ENCODE measurements at regions not wholly inside any gene's neighbourhood (a gene's known extent, or its start where the extent isn't known, plus 50 kb on each side); places are given as distances from the start of the nearest gene placed in this dataset.

DNA sequence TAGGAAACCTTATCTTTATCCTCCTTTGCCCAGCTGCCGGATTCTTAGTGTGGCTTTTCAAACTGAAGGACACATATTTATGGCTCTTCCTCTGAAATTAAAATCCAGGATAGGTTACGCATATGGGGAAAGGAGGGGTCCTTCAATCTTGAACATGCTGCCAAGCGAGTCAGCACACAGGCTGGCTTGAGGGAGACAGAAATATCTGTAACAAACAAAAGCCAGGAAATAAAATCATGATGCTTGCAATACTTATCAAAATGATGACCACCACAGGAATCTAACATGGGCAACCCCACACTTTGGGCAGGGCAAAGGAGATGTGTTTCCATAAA lies 196.4 kb upstream of the LDB2 start:
- H3K9me3 Mint-ChIP-seq, result no peaks in the 10 kb centered on the region
- no peaks in the 10 kb centered on the region for H3K36me3 Mint-ChIP-seq (ENCODE audit: low read depth)
- intact Hi-C loops (cut with micrococcal nuclease), result no loop called here
- peaks cover 8% of the 10 kb centered on the region for H3K4me1 Mint-ChIP-seq (ENCODE audit: low read depth)
- no peak for DNase-seq (ENCODE audit: low spot score)
- H3K27ac Mint-ChIP-seq, result no peak overlapping the region
- no peak overlapping the region for H3K4me3 Mint-ChIP-seq
- H3K27me3 Mint-ChIP-seq (ENCODE audit: insufficient read depth), result no peaks in the 10 kb centered on the region

DNA sequence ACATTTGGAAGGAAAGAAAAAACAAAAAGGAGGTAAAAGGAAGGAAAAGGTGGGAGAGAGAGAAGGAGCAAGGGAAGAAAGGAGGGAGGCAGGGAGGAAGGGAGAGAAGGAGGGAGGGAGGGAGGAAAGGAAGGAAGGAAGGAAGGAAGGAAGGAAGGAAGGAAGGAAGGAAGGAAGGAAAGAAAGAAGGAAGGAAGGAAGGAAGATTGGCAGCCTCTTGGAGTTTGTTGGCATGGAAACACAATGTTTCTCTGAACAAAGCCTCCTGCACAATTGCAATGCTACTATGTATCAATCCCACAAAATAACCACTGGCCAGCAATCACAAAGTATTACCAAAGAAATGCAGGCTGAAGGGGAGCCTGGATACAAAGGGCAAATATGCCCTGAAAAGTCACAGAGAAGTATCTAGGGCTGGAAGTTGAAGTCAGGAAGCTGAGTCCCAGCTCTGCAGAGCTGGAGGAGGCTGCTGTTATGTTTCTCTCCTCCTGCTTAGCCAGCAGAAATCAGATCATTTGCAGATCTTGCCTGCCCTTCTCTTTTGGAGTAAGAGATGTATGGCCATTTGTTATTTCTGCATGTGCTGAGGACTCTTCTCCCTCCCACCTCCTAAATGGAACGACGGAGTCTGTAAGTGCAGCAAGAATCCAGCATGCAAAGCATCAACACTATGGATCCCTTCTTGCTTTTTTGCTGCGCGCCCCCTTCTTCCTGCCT lies 195.9 kb upstream of the LDB2 start:
- Mint-ChIP-seq H3K4me1 (ENCODE audit: low read depth) (peaks cover 8% of the 10 kb centered on the region), H3K4me3 (no peak overlapping the region), H3K27me3 (ENCODE audit: insufficient read depth) (no peaks in the 10 kb centered on the region), H3K27ac (no peak overlapping the region), H3K9me3 (no peaks in the 10 kb centered on the region), H3K36me3 (ENCODE audit: low read depth) (no peaks in the 10 kb centered on the region)
- intact Hi-C loops (cut with micrococcal nuclease), result no loop called here
- no peak for DNase-seq (ENCODE audit: low spot score)

DNA sequence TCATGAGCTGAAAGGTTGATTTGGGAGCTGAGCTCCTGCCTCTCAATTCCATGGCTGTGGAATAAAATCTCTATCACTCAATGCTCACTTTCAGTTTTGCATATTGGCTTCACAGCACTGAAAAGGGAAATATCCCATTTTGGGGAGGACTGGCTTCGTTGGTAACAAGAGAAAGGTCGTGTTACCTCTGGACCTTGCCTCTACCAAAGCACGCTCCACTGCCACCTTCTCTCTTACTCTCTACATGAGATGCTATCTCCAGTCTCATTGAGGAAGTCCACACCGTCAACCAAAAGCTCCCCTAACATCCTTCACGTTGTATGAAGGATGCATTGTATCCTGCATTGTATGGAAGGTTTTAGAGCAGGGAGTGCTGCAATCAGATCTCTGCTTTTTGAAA lies 195.0 kb upstream of the LDB2 start:
- H3K9me3 Mint-ChIP-seq, result no peaks in the 10 kb centered on the region
- no peaks in the 10 kb centered on the region for H3K36me3 Mint-ChIP-seq (ENCODE audit: low read depth)
- H3K4me1 Mint-ChIP-seq (ENCODE audit: low read depth), result peaks cover 8% of the 10 kb centered on the region
- H3K27me3 Mint-ChIP-seq (ENCODE audit: insufficient read depth), result no peaks in the 10 kb centered on the region
- DNase-seq (ENCODE audit: low spot score), result no peak
- intact Hi-C loops (cut with micrococcal nuclease), result no loop called here
- H3K27ac Mint-ChIP-seq, result no peak overlapping the region
- no peak overlapping the region for H3K4me3 Mint-ChIP-seq

DNA sequence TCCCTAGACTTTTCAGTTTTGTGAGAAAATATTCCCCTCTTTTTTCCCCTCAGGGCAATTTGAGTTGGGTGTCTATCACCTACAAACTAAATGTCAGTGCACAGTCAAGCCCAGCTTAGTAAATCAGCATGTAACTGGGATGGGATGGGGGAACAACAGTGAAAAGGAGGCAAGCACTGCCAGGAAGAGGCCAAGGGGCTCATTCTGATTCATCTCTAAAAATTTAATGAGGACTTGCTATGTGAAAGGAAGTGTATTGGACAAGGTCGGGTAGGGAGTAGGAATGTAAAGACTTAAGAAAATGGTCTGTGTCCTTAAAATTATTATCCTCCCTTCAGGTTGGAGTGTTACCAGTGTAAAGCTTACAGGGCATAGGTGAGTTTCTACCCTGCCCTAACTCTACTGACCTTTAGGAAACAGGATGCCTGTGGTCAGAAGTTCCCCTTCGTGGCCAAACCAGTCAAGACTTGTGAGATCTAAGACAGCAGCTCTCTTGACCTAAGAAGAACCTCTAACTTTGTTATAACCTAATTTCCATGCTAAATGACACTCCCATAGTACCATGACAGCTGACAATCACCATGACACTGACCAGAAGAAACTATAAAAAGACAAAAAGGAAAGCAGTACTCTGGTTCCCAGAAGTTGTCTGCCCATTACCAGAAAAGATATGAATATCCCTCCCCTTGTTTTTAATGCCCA lies 194.4 kb upstream of the LDB2 start:
- intact Hi-C loops (cut with micrococcal nuclease), result no loop called here
- no peak overlapping the region for H3K27ac Mint-ChIP-seq
- no peak for DNase-seq (ENCODE audit: low spot score)

DNA sequence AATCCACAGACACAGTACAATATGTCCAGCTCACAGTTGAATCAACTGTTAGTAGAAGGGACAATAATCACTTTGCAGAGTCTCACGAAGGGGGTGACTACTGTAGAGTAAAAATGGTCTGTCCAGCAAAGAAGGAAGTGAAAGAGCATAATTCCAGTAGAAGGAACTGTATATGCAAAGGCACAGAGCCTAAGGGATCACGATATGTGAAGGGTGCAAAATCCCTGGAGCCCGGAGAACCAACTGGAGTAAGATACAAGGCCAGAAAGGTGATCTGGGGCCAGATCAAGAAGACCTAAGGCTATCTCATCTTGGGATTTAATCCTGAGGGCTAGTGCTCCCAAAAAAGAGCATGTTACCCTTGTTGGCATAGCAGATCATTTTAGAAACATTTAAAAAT lies 192.7 kb upstream of the LDB2 start:
- H3K4me1 Mint-ChIP-seq (ENCODE audit: low read depth), result peaks cover 8% of the 10 kb centered on the region
- H3K27me3 Mint-ChIP-seq (ENCODE audit: insufficient read depth), result no peaks in the 10 kb centered on the region
- no peaks in the 10 kb centered on the region for H3K36me3 Mint-ChIP-seq (ENCODE audit: low read depth)
- no peak for DNase-seq (ENCODE audit: low spot score)
- H3K27ac Mint-ChIP-seq, result no peak overlapping the region
- H3K9me3 Mint-ChIP-seq, result no peaks in the 10 kb centered on the region
- intact Hi-C loops (cut with micrococcal nuclease), result no loop called here
- H3K4me3 Mint-ChIP-seq, result no peak overlapping the region

More for the DNA sequence above, 194.4 kb upstream of the LDB2 start:
- Mint-ChIP-seq H3K27me3 (ENCODE audit: insufficient read depth) (no peaks in the 10 kb centered on the region), H3K4me1 (ENCODE audit: low read depth) (peaks cover 8% of the 10 kb centered on the region), H3K9me3 (no peaks in the 10 kb centered on the region), H3K36me3 (ENCODE audit: low read depth) (no peaks in the 10 kb centered on the region), H3K4me3 (no peak overlapping the region)

DNA sequence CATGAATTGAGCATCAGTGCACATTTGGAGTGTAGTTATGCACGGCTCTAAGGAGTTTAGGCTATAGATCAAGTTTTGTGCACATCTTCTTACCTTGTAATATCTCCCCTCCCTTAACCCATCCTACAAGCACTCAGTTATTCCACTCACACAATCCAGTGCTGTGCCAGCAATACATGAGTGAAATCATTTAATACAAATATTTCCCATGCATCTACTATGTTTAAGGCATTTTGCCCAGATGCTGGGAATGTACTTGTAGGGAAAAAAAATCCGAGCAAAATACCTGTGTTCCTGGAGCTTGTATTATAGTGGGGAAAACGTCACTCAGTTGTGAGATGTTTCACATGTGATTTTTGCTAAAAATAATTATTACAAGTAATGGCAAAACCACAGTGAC lies 191.6 kb upstream of the LDB2 start:
- Mint-ChIP-seq H3K27ac (no peak overlapping the region), H3K4me3 (no peak overlapping the region), H3K36me3 (ENCODE audit: low read depth) (no peaks in the 10 kb centered on the region), H3K9me3 (no peaks in the 10 kb centered on the region), H3K27me3 (ENCODE audit: insufficient read depth) (no peaks in the 10 kb centered on the region), H3K4me1 (ENCODE audit: low read depth) (peaks cover 8% of the 10 kb centered on the region)
- intact Hi-C loops (cut with micrococcal nuclease), result no loop called here
- DNase-seq (ENCODE audit: low spot score), result no peak

DNA sequence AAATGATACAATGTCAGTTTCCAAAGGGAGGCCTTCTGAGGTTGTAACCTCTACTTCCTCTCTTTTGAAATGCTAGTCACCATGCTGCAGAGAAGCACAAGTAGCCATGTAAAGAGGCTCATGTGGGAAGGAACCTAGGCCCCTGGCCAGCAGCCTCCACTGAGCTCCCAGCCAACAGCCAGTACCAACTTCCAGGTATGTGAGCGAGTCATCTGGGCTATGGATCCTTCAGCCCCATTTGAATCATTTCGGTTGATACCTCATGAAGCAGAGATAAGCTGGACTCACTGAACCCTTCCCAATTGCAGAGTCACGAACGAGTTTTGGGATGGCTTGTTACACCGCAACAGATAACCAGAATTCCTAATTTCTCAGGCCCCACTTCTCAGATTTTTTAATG lies 187.0 kb upstream of the LDB2 start:
- no peaks in the 10 kb centered on the region for H3K9me3 Mint-ChIP-seq
- no peak overlapping the region for H3K27ac Mint-ChIP-seq
- no peak overlapping the region for H3K4me3 Mint-ChIP-seq
- H3K4me1 Mint-ChIP-seq (ENCODE audit: low read depth), result no peaks in the 10 kb centered on the region
- H3K36me3 Mint-ChIP-seq (ENCODE audit: low read depth), result no peaks in the 10 kb centered on the region
- peaks cover 3% of the 10 kb centered on the region for H3K27me3 Mint-ChIP-seq (ENCODE audit: insufficient read depth)
- DNase-seq (ENCODE audit: low spot score), result no peak
- intact Hi-C loops (cut with micrococcal nuclease), result no loop called here

DNA sequence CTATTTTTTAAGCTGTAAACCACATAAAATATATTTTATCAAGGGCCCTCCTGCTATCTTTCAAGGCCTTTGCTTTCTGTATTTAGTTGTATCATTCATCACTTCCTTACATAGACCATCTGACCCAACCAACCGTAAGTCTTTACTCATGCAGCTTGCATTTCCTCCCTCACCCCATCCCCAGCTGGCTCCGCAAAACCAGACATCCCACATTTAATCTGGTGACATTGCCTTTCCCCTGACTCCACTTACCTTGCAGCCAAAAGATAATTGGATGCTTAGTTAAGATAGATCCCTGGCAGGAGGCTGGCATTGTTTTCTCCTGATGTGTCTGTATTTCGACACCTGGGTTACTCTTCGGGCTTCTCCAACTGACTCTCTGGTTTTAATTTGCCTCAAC lies 183.7 kb upstream of the LDB2 start:
- Mint-ChIP-seq H3K9me3 (no peaks in the 10 kb centered on the region), H3K4me1 (ENCODE audit: low read depth) (no peaks in the 10 kb centered on the region)

DNA sequence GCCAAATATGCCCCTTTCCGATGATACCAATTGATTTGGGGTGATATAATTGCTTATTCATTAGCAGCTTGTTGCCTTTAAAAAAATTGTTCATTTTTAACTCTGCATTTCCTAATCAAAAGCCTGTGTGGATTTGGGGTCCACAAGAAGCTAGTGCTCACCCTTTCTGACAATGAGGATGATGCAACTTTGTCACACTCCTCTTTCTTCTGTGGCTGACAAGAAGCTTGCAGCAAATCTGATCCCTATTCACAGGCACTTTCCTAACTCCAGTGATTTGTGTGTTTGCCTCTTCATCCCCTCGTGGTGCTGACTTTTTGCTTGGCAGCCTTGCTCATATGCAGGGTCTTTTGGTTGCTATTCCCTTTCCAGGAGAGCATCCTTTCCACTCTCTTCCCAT lies 182.7 kb upstream of the LDB2 start:
- H3K9me3 Mint-ChIP-seq, result no peaks in the 10 kb centered on the region
- H3K36me3 Mint-ChIP-seq (ENCODE audit: low read depth), result no peaks in the 10 kb centered on the region
- H3K4me3 Mint-ChIP-seq, result no peak overlapping the region
- intact Hi-C loops (cut with micrococcal nuclease), result no loop called here
- no peak for DNase-seq (ENCODE audit: low spot score)
- H3K4me1 Mint-ChIP-seq (ENCODE audit: low read depth), result no peaks in the 10 kb centered on the region
- peaks cover 3% of the 10 kb centered on the region for H3K27me3 Mint-ChIP-seq (ENCODE audit: insufficient read depth)
- H3K27ac Mint-ChIP-seq, result no peak overlapping the region

More for the DNA sequence above, 183.7 kb upstream of the LDB2 start:
- Mint-ChIP-seq H3K27ac (no peak overlapping the region), H3K4me3 (no peak overlapping the region), H3K36me3 (ENCODE audit: low read depth) (no peaks in the 10 kb centered on the region), H3K27me3 (ENCODE audit: insufficient read depth) (peaks cover 3% of the 10 kb centered on the region)
- intact Hi-C loops (cut with micrococcal nuclease), result no loop called here
- DNase-seq (ENCODE audit: low spot score), result no peak

DNA sequence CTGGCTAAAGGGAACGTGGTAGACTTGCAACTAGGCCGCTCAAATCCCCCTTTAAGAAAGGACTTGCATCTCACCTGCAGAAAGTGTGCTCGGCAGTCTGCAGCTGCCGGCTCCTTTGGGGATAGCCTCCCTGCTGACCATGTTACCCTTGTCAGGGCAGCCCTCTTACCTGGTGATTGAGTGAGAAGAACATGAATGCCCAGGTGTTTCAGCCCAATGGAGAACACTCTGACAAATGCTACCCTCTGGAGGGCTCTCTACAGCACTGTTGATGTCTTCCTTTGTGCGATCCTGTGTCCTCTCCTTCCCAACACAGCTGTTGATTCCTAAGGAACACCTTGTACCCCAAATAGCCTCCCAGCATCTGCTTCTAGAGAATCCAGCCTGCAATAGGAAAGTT lies 178.7 kb upstream of the LDB2 start:
- H3K36me3 Mint-ChIP-seq (ENCODE audit: low read depth), result no peaks in the 10 kb centered on the region
- H3K27ac Mint-ChIP-seq, result no peak overlapping the region
- H3K9me3 Mint-ChIP-seq, result no peaks in the 10 kb centered on the region

DNA sequence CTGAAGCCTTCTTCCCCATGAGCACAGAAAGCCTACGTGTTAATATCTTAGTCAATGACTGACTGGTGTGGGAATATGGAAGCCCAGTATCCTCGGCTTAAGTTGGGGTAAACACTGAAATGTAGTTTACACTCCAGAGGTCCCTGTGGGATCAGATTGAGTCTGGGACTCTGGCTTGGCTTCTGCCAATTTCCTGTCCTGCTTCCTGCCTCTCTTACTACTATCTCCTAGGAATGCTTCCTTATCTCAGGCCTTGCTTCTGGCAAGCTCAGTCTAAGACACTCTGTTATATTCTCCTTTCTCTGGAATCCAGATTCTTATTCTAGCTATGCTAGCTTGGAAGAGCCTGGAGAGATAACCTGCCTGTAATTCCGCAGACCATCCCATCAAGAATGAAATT lies 174.0 kb upstream of the LDB2 start:
- Mint-ChIP-seq H3K27ac (no peak overlapping the region), H3K4me3 (no peak overlapping the region), H3K36me3 (ENCODE audit: low read depth) (no peaks in the 10 kb centered on the region), H3K9me3 (peaks cover 3% of the 10 kb centered on the region), H3K4me1 (ENCODE audit: low read depth) (no peaks in the 10 kb centered on the region), H3K27me3 (ENCODE audit: insufficient read depth) (peaks cover 2% of the 10 kb centered on the region)
- intact Hi-C loops (cut with micrococcal nuclease), result no loop called here
- DNase-seq (ENCODE audit: low spot score), result no peak

More for the DNA sequence above, 178.7 kb upstream of the LDB2 start:
- intact Hi-C loops (cut with micrococcal nuclease), result no loop called here
- peaks cover 3% of the 10 kb centered on the region for H3K27me3 Mint-ChIP-seq (ENCODE audit: insufficient read depth)
- no peaks in the 10 kb centered on the region for H3K4me1 Mint-ChIP-seq (ENCODE audit: low read depth)
- no peak overlapping the region for H3K4me3 Mint-ChIP-seq
- DNase-seq (ENCODE audit: low spot score), result no peak

DNA sequence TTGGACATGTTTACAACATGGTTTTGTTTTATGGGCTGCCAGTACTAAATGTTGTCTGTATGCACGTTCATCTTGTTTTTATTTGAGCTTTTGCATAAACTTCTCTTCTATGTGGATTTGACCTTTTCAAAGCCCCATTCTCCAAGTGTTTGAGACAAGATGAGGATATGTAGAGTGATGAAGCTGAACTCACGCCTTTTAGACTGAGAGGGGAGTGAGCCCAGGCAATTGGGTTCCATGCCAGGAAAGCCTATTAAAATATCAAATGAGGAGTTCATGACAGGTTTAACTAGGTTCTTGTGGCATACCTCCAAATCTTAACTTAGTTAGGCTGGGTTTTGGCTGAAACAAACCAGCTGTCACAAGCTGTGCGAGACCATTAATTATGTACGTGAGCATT lies 170.4 kb upstream of the LDB2 start:
- intact Hi-C loops (cut with micrococcal nuclease), result no loop called here
- DNase-seq (ENCODE audit: low spot score), result no peak
- H3K36me3 Mint-ChIP-seq (ENCODE audit: low read depth), result no peaks in the 10 kb centered on the region
- H3K9me3 Mint-ChIP-seq, result peaks cover 3% of the 10 kb centered on the region
- peaks cover 2% of the 10 kb centered on the region for H3K27me3 Mint-ChIP-seq (ENCODE audit: insufficient read depth)
- H3K4me1 Mint-ChIP-seq (ENCODE audit: low read depth), result no peaks in the 10 kb centered on the region
- H3K4me3 Mint-ChIP-seq, result no peak overlapping the region
- H3K27ac Mint-ChIP-seq, result no peak overlapping the region

DNA sequence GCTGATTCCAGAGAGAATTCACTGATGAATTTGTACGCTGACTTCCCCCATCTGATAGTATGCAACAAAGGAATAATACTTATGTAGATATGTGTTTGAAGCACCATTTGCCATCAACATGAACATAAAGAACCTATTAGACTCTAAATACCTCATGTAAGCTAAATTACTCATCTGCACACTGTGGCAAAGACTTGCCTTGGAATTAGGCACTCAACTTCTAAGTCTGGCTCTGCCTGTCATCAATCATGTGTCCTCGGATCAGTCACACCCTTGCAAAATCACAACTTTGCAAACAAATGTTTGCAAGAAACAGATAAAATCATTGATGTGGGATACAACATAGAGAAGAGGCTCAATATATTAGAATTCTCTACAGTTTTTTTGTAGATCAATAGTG lies 169.9 kb upstream of the LDB2 start:
- intact Hi-C loops (cut with micrococcal nuclease), result no loop called here
- H3K4me1 Mint-ChIP-seq (ENCODE audit: low read depth), result no peaks in the 10 kb centered on the region
- DNase-seq (ENCODE audit: low spot score), result no peak
- no peaks in the 10 kb centered on the region for H3K36me3 Mint-ChIP-seq (ENCODE audit: low read depth)
- H3K27ac Mint-ChIP-seq, result no peak overlapping the region
- H3K27me3 Mint-ChIP-seq (ENCODE audit: insufficient read depth), result peaks cover 2% of the 10 kb centered on the region
- H3K4me3 Mint-ChIP-seq, result no peak overlapping the region
- peaks cover 3% of the 10 kb centered on the region for H3K9me3 Mint-ChIP-seq

DNA sequence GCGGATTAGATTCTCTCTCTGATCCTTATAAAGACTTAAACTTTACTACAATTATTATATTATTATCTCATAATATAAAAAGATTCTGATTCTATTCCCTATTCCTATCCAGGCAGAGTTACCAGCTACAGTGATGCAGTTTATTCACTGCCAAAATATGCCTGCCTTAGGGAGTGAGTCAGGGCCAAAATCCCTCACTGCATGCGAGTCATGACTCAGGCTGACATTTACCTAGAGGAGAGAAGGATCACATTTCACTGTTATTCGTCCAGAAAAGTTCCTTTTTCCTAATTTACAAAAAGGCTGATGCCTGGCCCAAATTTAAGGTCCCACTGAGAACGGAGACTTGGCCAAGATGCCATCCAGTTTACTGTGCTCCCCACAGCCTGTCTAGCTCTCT lies 168.5 kb upstream of the LDB2 start:
- Mint-ChIP-seq H3K36me3 (ENCODE audit: low read depth) (no peaks in the 10 kb centered on the region), H3K4me1 (ENCODE audit: low read depth) (no peaks in the 10 kb centered on the region), H3K9me3 (peaks cover 7% of the 10 kb centered on the region), H3K27me3 (ENCODE audit: insufficient read depth) (peaks cover 2% of the 10 kb centered on the region), H3K4me3 (no peak overlapping the region), H3K27ac (no peak overlapping the region)
- intact Hi-C loops (cut with micrococcal nuclease), result no loop called here
- no peak for DNase-seq (ENCODE audit: low spot score)
